ENCODE measurements at regions not wholly inside any gene's neighbourhood (a gene's known extent, or its start where the extent isn't known, plus 50 kb on each side); places are given as distances from the start of the nearest gene placed in this dataset.
"Not testable (repeated sequence)": the region's sequence is repeated elsewhere in the genome, so short reads cannot be mapped to it uniquely, and the experiment has no call there.

GRCh38 chr22:49345896-49346295, 481.8 kb downstream of the BRD1 start:
- H3K4me3 ChIP-seq: no peak overlapping the region
- no peaks in the 10 kb centered on the region for H3K4me1 ChIP-seq
- H3K27ac ChIP-seq: no peak overlapping the region
- no peaks in the 10 kb centered on the region for H3K36me3 ChIP-seq
- no peak for DNase-seq (ENCODE audit: low spot score in 2 of 2)
- H3K9me3 ChIP-seq: peaks cover 0 to 7% (median 0%) of the 10 kb centered on the region in 4 donors
- peaks cover 0 to 5% of the 10 kb centered on the region in 2 donors for H3K27me3 ChIP-seq
- no peak for TF ChIP-seq CTCF (IDR thresholded peaks at IDR 0.05)
- TF ChIP-seq EP300 (IDR thresholded peaks at IDR 0.05): no peak
- no peak for TF ChIP-seq POLR2A (IDR thresholded peaks at IDR 0.05)
- 84 to 87% methylated on average over 17 of the region's 17 CpGs for WGBS, 2 donors

- H3K4me1 ChIP-seq: no peaks in the 10 kb centered on the region
- 14 to 24% methylated on average over 7 of the region's 7 CpGs for WGBS, 2 donors
- no peak for TF ChIP-seq CTCF (IDR thresholded peaks at IDR 0.05)
- TF ChIP-seq EP300 (IDR thresholded peaks at IDR 0.05): no peak
- TF ChIP-seq POLR2A (IDR thresholded peaks at IDR 0.05): no peak
- H3K36me3 ChIP-seq: no peaks in the 10 kb centered on the region
- H3K27me3 ChIP-seq: peaks cover 0 to 5% of the 10 kb centered on the region in 2 donors
- H3K27ac ChIP-seq: no peak overlapping the region
- peaks cover 0 to 7% (median 0%) of the 10 kb centered on the region in 4 donors for H3K9me3 ChIP-seq
- no peak overlapping the region for H3K4me3 ChIP-seq
- DNase-seq (ENCODE audit: low spot score in 2 of 2): no peak
Observed at GRCh38 chr22:49344656-49345055, 483.0 kb downstream of the BRD1 start.

GRCh38 chr22:49344161-49344560, 483.5 kb downstream of the BRD1 start:
- no peaks in the 10 kb centered on the region for H3K36me3 ChIP-seq
- no peak for DNase-seq (ENCODE audit: low spot score in 2 of 2)
- H3K4me3 ChIP-seq: no peak overlapping the region
- H3K4me1 ChIP-seq: no peaks in the 10 kb centered on the region
- WGBS, 2 donors: 19 to 29% methylated on average over 6 of the region's 6 CpGs
- TF ChIP-seq EP300 (IDR thresholded peaks at IDR 0.05): no peak
- TF ChIP-seq POLR2A (IDR thresholded peaks at IDR 0.05): no peak
- no peak for TF ChIP-seq CTCF (IDR thresholded peaks at IDR 0.05)
- H3K9me3 ChIP-seq: peaks cover 0 to 7% (median 0%) of the 10 kb centered on the region in 4 donors
- peaks cover 0 to 5% of the 10 kb centered on the region in 2 donors for H3K27me3 ChIP-seq
- H3K27ac ChIP-seq: no peak overlapping the region

GRCh38 chr22:49340406-49340805, 487.3 kb downstream of the BRD1 start:
- DNase-seq (ENCODE audit: low spot score in 2 of 2): no peak
- TF ChIP-seq POLR2A (IDR thresholded peaks at IDR 0.05) (no peak), CTCF (IDR thresholded peaks at IDR 0.05) (no peak), EP300 (IDR thresholded peaks at IDR 0.05) (no peak)
- WGBS, 2 donors: 89 to 96% methylated on average over 8 of the region's 8 CpGs
- H3K27me3 ChIP-seq: peaks cover 0 to 5% of the 10 kb centered on the region in 2 donors
- no peak overlapping the region for H3K4me3 ChIP-seq
- H3K4me1 ChIP-seq: no peaks in the 10 kb centered on the region
- no peak overlapping the region for H3K27ac ChIP-seq
- H3K36me3 ChIP-seq: no peaks in the 10 kb centered on the region
- H3K9me3 ChIP-seq: peaks cover 0 to 7% (median 0%) of the 10 kb centered on the region in 4 donors

- not testable (repeated sequence) for H3K36me3 ChIP-seq, H3K27me3 ChIP-seq, H3K27ac ChIP-seq, H3K9me3 ChIP-seq, H3K4me3 ChIP-seq, H3K4me1 ChIP-seq
- WGBS, 2 donors: 62 to 68% methylated on average over 10 of the region's 10 CpGs
- peak in 1 of 2 donors; percentile 2 for DNase-seq (ENCODE audit: low spot score in 2 of 2)
Observed at GRCh38 chr22:49336483-49336882, 491.2 kb downstream of the BRD1 start.

GRCh38 chr22:49334976-49335375, 492.7 kb downstream of the BRD1 start:
- 85 to 88% methylated on average over 10 of the region's 10 CpGs for WGBS, 2 donors

More at GRCh38 chr22:49334976-49335375, 492.7 kb downstream of the BRD1 start:
- Histone ChIP-seq H3K9me3 (peaks cover 0 to 5% (median 0%) of the 10 kb centered on the region in 4 donors), H3K27ac (no peak overlapping the region), H3K4me1 (no peaks in the 10 kb centered on the region), H3K4me3 (no peak overlapping the region), H3K36me3 (no peaks in the 10 kb centered on the region), H3K27me3 (no peaks in the 10 kb centered on the region)
- no peak for TF ChIP-seq POLR2A (IDR thresholded peaks at IDR 0.05)
- TF ChIP-seq EP300 (IDR thresholded peaks at IDR 0.05): no peak
- TF ChIP-seq CTCF (IDR thresholded peaks at IDR 0.05): no peak
- no peak for DNase-seq (ENCODE audit: low spot score in 2 of 2)

All from tibial nerve (tissue), 4 donors.